ENCODE measurements at regions not wholly inside any gene's neighbourhood (a gene's known extent, or its start where the extent isn't known, plus 50 kb on each side); places are given as distances from the start of the nearest gene placed in this dataset.

- no peak for TF ChIP-seq POLR2AphosphoS5 (IDR thresholded peaks at IDR 0.05)
- TF ChIP-seq CTCF (IDR thresholded peaks at IDR 0.05) = no peak
- TF ChIP-seq POLR2A (IDR thresholded peaks at IDR 0.05) = no peak
- peaks cover 4 to 7% of the 10 kb centered on the region in 2 donors for H3K9me3 ChIP-seq
- no peaks in the 10 kb centered on the region for H3K4me1 ChIP-seq
- intact Hi-C loops (cut with DNase I; ENCODE audit: low total_unique reads) = no loop called here
- DNase-seq (ENCODE audit: low spot score in 2 of 2) = no peak
- no peak overlapping the region for H3K27ac ChIP-seq
- no peaks in the 10 kb centered on the region for H3K36me3 ChIP-seq
- no peak overlapping the region for H3K4me3 ChIP-seq
- no peaks in the 10 kb centered on the region for H3K27me3 ChIP-seq
Observed at GRCh38 chr3:76610150-76610549, 429.7 kb upstream of the ROBO2 start.

GRCh38 chr3:76615719-76616118 lies 424.2 kb upstream of the ROBO2 start:
- Histone ChIP-seq H3K36me3 (no peaks in the 10 kb centered on the region), H3K27me3 (no peaks in the 10 kb centered on the region), H3K9me3 (no peaks in the 10 kb centered on the region), H3K4me3 (no peak overlapping the region), H3K27ac (no peak overlapping the region), H3K4me1 (no peaks in the 10 kb centered on the region)
- no peak for DNase-seq (ENCODE audit: low spot score in 2 of 2)
- TF ChIP-seq POLR2AphosphoS5 (IDR thresholded peaks at IDR 0.05) (no peak), CTCF (IDR thresholded peaks at IDR 0.05) (no peak), POLR2A (IDR thresholded peaks at IDR 0.05) (no peak)
- intact Hi-C loops (cut with DNase I; ENCODE audit: low total_unique reads) = no loop called here

GRCh38 chr3:76624164-76624563 lies 415.7 kb upstream of the ROBO2 start:
- Histone ChIP-seq H3K4me1 (no peaks in the 10 kb centered on the region), H3K4me3 (no peak overlapping the region), H3K9me3 (no peaks in the 10 kb centered on the region), H3K27ac (no peak overlapping the region), H3K36me3 (no peaks in the 10 kb centered on the region), H3K27me3 (no peaks in the 10 kb centered on the region)
- intact Hi-C loops (cut with DNase I; ENCODE audit: low total_unique reads) = no loop called here
- TF ChIP-seq POLR2AphosphoS5 (IDR thresholded peaks at IDR 0.05) = no peak
- TF ChIP-seq POLR2A (IDR thresholded peaks at IDR 0.05) = no peak
- TF ChIP-seq CTCF (IDR thresholded peaks at IDR 0.05) = no peak
- no peak for DNase-seq (ENCODE audit: low spot score in 2 of 2)

GRCh38 chr3:76627236-76627635 lies 412.7 kb upstream of the ROBO2 start:
- no peaks in the 10 kb centered on the region for H3K36me3 ChIP-seq
- no peak overlapping the region for H3K4me3 ChIP-seq
- no peak for TF ChIP-seq CTCF (IDR thresholded peaks at IDR 0.05)
- TF ChIP-seq POLR2A (IDR thresholded peaks at IDR 0.05) = no peak
- TF ChIP-seq POLR2AphosphoS5 (IDR thresholded peaks at IDR 0.05) = no peak
- DNase-seq (ENCODE audit: low spot score in 2 of 2) = no peak
- no peaks in the 10 kb centered on the region for H3K9me3 ChIP-seq
- H3K27me3 ChIP-seq = no peaks in the 10 kb centered on the region
- H3K4me1 ChIP-seq = no peaks in the 10 kb centered on the region
- H3K27ac ChIP-seq = no peak overlapping the region
- intact Hi-C loops (cut with DNase I; ENCODE audit: low total_unique reads) = no loop called here

GRCh38 chr3:76631251-76631650 lies 408.6 kb upstream of the ROBO2 start:
- intact Hi-C loops (cut with DNase I; ENCODE audit: low total_unique reads) = no loop called here
- H3K36me3 ChIP-seq = no peaks in the 10 kb centered on the region
- no peak for DNase-seq (ENCODE audit: low spot score in 2 of 2)
- H3K9me3 ChIP-seq = no peaks in the 10 kb centered on the region
- no peak overlapping the region for H3K4me3 ChIP-seq
- no peaks in the 10 kb centered on the region for H3K4me1 ChIP-seq
- no peaks in the 10 kb centered on the region for H3K27me3 ChIP-seq
- no peak overlapping the region for H3K27ac ChIP-seq
- TF ChIP-seq POLR2A (IDR thresholded peaks at IDR 0.05) = no peak
- TF ChIP-seq POLR2AphosphoS5 (IDR thresholded peaks at IDR 0.05) = no peak
- TF ChIP-seq CTCF (IDR thresholded peaks at IDR 0.05) = no peak

Measured in breast epithelium (tissue), 4 donors.